PFSK-1 (cell line): ENCODE measurements at regions not wholly inside any gene's neighbourhood (a gene's known extent, or its start where the extent isn't known, plus 50 kb on each side); places are given as distances from the start of the nearest gene placed in this dataset.

Experiments used
- SIN3A ChIP-seq: IDR thresholded peaks from 2 replicates; pipeline ENCODE4 v1.6.1; 2012; ENCODE audit warnings: mild to moderate bottlenecking, low read length, moderate library complexity, borderline replicate concordance; ENCODE audit not compliant: insufficient read depth
- TAF1 ChIP-seq: IDR thresholded peaks from 2 replicates; pipeline ENCODE4 v1.6.1; 2012; ENCODE audit warnings: low read length, control low read depth, borderline replicate concordance; ENCODE audit not compliant: insufficient read depth

DNA sequence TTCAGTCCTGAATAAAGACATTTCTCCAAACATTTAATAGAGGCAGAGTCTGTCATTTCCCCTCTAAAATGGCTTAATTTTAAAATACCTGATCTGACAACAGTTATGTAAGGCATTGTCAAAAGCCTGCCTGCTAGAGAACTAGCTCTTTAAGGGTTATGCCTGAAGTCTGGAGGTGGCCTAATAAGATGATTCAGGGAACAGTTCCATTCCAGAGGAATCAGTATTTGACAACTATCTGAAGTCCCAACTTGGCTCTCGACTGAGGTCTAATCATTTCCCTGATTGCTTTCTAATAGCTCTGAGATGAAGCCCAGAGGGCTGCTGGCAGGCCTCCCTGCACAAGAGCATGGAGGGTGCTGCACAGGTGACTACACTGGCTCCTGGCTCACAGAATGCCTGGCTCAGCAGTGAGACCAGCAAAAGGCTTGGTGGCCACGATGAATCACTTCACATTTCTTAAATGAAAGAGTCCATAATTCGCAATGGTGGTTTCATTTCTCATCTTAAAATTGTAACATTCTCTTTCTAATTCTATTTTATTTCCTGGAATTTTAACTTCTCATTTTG, 509.6 kb upstream of the POM121L12 start:
- TF ChIP-seq SIN3A (no peak), TAF1 (no peak)
